Ishikawa (cell line): ENCODE measurements at regions not wholly inside any gene's neighbourhood (a gene's known extent, or its start where the extent isn't known, plus 50 kb on each side); places are given as distances from the start of the nearest gene placed in this dataset.

Experiments used
- CEBPB ChIP-seq: IDR thresholded peaks from 2 replicates; pipeline ENCODE4 v1.6.1; 2012
- EGR1 ChIP-seq: IDR thresholded peaks from 2 replicates; pipeline ENCODE4 v1.6.1; 2012
- EP300 ChIP-seq: IDR thresholded peaks from 2 replicates; pipeline ENCODE4 v1.6.1; 2012; ENCODE audit warnings: borderline replicate concordance
- NFIC ChIP-seq: IDR thresholded peaks from 2 replicates; pipeline ENCODE4 v1.6.1; 2012
- RAD21 ChIP-seq: IDR thresholded peaks from 2 replicates; pipeline ENCODE4 v1.6.1; 2012; ENCODE audit warnings: low read depth
- REST ChIP-seq: IDR thresholded peaks from 2 replicates; pipeline ENCODE4 v1.6.1; 2012; ENCODE audit warnings: low read depth, mild to moderate bottlenecking
- TAF1 ChIP-seq: IDR thresholded peaks from 2 replicates; pipeline ENCODE4 v1.6.1; 2012; ENCODE audit warnings: low read depth, mild to moderate bottlenecking
- TEAD4 ChIP-seq: IDR thresholded peaks from 2 replicates; pipeline ENCODE4 v1.6.1; 2012
- YY1 ChIP-seq: IDR thresholded peaks from 2 replicates; pipeline ENCODE4 v1.6.1; 2012; ENCODE audit warnings: low read depth
- ZBTB7A ChIP-seq: IDR thresholded peaks from 2 replicates; pipeline ENCODE4 v1.6.1; 2012; ENCODE audit warnings: low read depth
- TF ChIP-seq, protein P1 (sequence below): IDR thresholded peaks from 2 replicates; pipeline ENCODE4 v1.6.1; 2012

- no peak for TF ChIP-seq TAF1
- TF ChIP-seq REST, result no peak
- TF ChIP-seq, protein P1, sequence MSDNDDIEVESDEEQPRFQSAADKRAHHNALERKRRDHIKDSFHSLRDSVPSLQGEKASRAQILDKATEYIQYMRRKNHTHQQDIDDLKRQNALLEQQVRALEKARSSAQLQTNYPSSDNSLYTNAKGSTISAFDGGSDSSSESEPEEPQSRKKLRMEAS, result no peak
- no peak for TF ChIP-seq CEBPB
- TF ChIP-seq RAD21, result no peak
- no peak for TF ChIP-seq EP300
- no peak for TF ChIP-seq EGR1
- no peak for TF ChIP-seq NFIC
- no peak for TF ChIP-seq TEAD4
- TF ChIP-seq YY1, result no peak
- TF ChIP-seq ZBTB7A, result no peak
Measured at GRCh38 chr4:90007494-90008167, 113.0 kb downstream of the MMRN1 start.
